Pons (tissue), 1 donor: ENCODE measurements at regions not wholly inside any gene's neighbourhood (a gene's known extent, or its start where the extent isn't known, plus 50 kb on each side); places are given as distances from the start of the nearest gene placed in this dataset.
"Not testable (repeated sequence)": the region's sequence is repeated elsewhere in the genome, so short reads cannot be mapped to it uniquely, and the experiment has no call there.

Experiments used
- DNase-seq: peaks from one replicate; pipeline ENCODE4 v3.0.0-alpha.2; 2016; ENCODE audit warnings: low spot score

GRCh38 chr7:43044511-43044910 lies 67.9 kb upstream of the HECW1 start:
- no peak for DNase-seq

GRCh38 chr7:43054052-43054722 lies 58.3 kb upstream of the HECW1 start:
- no peak for DNase-seq

- DNase-seq = no peak
These were observed 55.3 kb upstream of the HECW1 start for GRCh38 chr7:43057141-43057540.

- no peak for DNase-seq
These were observed 54.0 kb upstream of the HECW1 start for GRCh38 chr7:43058271-43059066.

GRCh38 chr7:43059067-43059600 lies 53.3 kb upstream of the HECW1 start:
- DNase-seq = not testable (repeated sequence)
